ENCODE measurements at regions not wholly inside any gene's neighbourhood (a gene's known extent, or its start where the extent isn't known, plus 50 kb on each side); places are given as distances from the start of the nearest gene placed in this dataset.
"Not testable (repeated sequence)": the region's sequence is repeated elsewhere in the genome, so short reads cannot be mapped to it uniquely, and the experiment has no call there.

DNA sequence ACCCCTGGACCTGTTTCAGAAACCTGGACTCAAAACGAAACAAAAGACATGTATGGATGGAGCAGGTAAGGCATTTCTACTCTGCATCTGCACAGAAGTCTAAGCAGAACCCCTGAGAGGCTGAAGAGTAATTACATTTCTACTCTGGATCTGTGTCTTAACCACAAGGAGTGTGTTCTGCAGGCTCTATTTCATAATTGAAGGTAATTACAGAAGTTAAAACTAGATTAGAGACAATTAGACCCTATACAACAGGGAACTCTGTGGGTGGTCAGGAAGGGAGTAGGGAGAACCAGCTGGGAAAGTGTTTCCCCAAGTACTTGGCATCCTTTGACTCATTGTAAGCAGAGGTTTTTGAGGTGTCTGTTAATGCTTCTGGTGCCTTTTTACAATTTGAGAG lies 69.8 kb downstream of the IGSF1 start:
- H3K27me3 ChIP-seq (ENCODE audit: insufficient read depth, low read length), result no peaks in the 10 kb centered on the region
- H3K4me1 ChIP-seq (ENCODE audit: insufficient read depth, low read length), result peaks cover 8% of the 10 kb centered on the region; the same call in 1 of the 2 replicates
- no peak overlapping the region for H3K9ac ChIP-seq (ENCODE audit: low read depth, low read length)
- WGBS, result 86% methylated on average over 1 of the region's 1 CpG
- H3K36me3 ChIP-seq (ENCODE audit: insufficient read depth, low read length), result no peaks in the 10 kb centered on the region
- H3K9me3 ChIP-seq (ENCODE audit: insufficient read depth, low read depth, low read length), result no peaks in the 10 kb centered on the region
- H3K4me3 ChIP-seq (ENCODE audit: low read length), result no peak overlapping the region
- no peak overlapping the region for H3K27ac ChIP-seq (ENCODE audit: low read depth, low read length)

- no peak overlapping the region for H3K27ac ChIP-seq (ENCODE audit: low read depth, low read length)
- H3K27me3 ChIP-seq (ENCODE audit: insufficient read depth, low read length), result no peaks in the 10 kb centered on the region
- H3K9me3 ChIP-seq (ENCODE audit: insufficient read depth, low read depth, low read length), result no peaks in the 10 kb centered on the region
- peaks cover 13% of the 10 kb centered on the region for H3K4me1 ChIP-seq (ENCODE audit: insufficient read depth, low read length)
- no peak overlapping the region for H3K4me3 ChIP-seq (ENCODE audit: low read length)
- H3K36me3 ChIP-seq (ENCODE audit: insufficient read depth, low read length), result no peaks in the 10 kb centered on the region
- 83% methylated on average over 5 of the region's 5 CpGs for WGBS
- no peak overlapping the region for H3K9ac ChIP-seq (ENCODE audit: low read depth, low read length)
Measured at GRCh38 chrX:131217989-131218388, 71.1 kb downstream of the IGSF1 start.

DNA sequence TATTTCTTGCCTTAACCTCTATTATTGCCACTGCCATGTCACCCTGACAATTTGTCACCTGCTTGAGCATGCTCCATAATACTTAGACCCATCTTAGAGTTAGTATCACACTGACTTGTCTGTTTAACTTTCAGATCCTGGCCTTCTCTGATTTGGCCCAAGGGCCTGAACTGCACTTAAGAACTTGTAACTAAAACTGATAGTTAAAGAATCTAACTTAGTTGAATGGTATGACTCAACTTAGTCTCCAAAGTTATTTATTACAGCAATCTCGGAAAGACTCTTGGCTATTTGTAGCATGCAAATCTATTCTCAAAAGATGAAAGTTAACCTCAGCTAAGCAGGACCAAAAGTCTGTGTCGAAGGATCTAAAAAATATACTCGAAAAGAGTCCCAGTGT lies 72.3 kb downstream of the IGSF1 start:
- no peaks in the 10 kb centered on the region for H3K9me3 ChIP-seq (ENCODE audit: insufficient read depth, low read depth, low read length)
- no peaks in the 10 kb centered on the region for H3K27me3 ChIP-seq (ENCODE audit: insufficient read depth, low read length)
- H3K36me3 ChIP-seq (ENCODE audit: insufficient read depth, low read length), result no peaks in the 10 kb centered on the region
- WGBS, result 98% methylated on average over 3 of the region's 3 CpGs
- H3K27ac ChIP-seq (ENCODE audit: low read depth, low read length), result no peak overlapping the region
- no peak overlapping the region for H3K9ac ChIP-seq (ENCODE audit: low read depth, low read length)
- H3K4me1 ChIP-seq (ENCODE audit: insufficient read depth, low read length), result peaks cover 13% of the 10 kb centered on the region
- no peak overlapping the region for H3K4me3 ChIP-seq (ENCODE audit: low read length)

DNA sequence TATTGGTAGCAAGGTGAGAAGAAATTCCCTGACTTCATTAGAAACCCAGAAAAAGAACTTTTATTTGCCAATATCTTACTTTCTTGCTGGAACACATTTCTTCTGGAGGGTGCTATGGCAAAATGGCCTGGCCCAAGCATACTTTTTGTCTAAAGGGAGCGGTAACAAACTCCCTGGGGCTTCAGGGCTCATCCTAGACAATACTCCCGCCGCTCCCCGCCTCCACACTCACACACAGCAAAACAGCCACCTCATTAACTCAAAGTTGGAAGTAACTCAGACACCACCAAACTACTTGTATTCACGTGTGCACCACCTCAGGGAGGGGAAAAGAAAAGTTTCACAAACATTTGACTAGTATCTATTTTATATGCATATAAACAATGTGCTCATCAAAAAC lies 75.7 kb downstream of the IGSF1 start:
- no peak overlapping the region; the same call in 1 of the 2 replicates for H3K27ac ChIP-seq (ENCODE audit: low read depth, low read length)
- no peaks in the 10 kb centered on the region for H3K36me3 ChIP-seq (ENCODE audit: insufficient read depth, low read length)
- no peaks in the 10 kb centered on the region for H3K9me3 ChIP-seq (ENCODE audit: insufficient read depth, low read depth, low read length)
- no peak overlapping the region for H3K9ac ChIP-seq (ENCODE audit: low read depth, low read length)
- H3K27me3 ChIP-seq (ENCODE audit: insufficient read depth, low read length), result no peaks in the 10 kb centered on the region
- H3K4me1 ChIP-seq (ENCODE audit: insufficient read depth, low read length), result peaks cover 13% of the 10 kb centered on the region
- no peak overlapping the region for H3K4me3 ChIP-seq (ENCODE audit: low read length)
- 6% methylated on average over 4 of the region's 5 CpGs for WGBS

DNA sequence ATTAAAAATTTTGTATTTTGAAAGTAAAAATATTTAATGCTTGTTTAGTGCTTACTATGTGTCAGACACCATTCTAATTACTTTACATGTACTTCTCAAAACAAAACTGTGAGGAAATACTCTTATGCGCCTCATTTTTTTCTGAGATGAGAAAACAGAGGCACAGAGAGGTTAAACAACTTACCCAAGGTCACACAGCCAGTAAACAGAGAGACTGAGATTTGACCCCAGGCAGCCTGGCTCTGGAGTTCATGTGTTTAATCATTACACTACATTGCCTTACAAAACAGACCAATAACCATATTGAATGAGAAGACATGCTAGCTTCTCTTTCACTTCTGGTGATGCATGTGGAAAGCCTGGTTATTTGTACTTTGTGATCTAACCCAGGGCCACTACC lies 86.3 kb downstream of the IGSF1 start:
- 93% methylated on average over 1 of the region's 1 CpG for WGBS
- Histone ChIP-seq H3K4me1 (ENCODE audit: insufficient read depth, low read length) (peaks cover under 1% of the 10 kb centered on the region), H3K36me3 (ENCODE audit: insufficient read depth, low read length) (no peaks in the 10 kb centered on the region), H3K4me3 (ENCODE audit: low read length) (no peak overlapping the region), H3K9me3 (ENCODE audit: insufficient read depth, low read depth, low read length) (no peaks in the 10 kb centered on the region), H3K27ac (ENCODE audit: low read depth, low read length) (no peak overlapping the region), H3K9ac (ENCODE audit: low read depth, low read length) (no peak overlapping the region), H3K27me3 (ENCODE audit: insufficient read depth, low read length) (no peaks in the 10 kb centered on the region)

- Histone ChIP-seq H3K27me3 (ENCODE audit: insufficient read depth, low read length) (no peaks in the 10 kb centered on the region), H3K9ac (ENCODE audit: low read depth, low read length) (no peak overlapping the region), H3K9me3 (ENCODE audit: insufficient read depth, low read depth, low read length) (no peaks in the 10 kb centered on the region), H3K4me3 (ENCODE audit: low read length) (no peak overlapping the region), H3K4me1 (ENCODE audit: insufficient read depth, low read length) (peaks cover 8% of the 10 kb centered on the region), H3K36me3 (ENCODE audit: insufficient read depth, low read length) (no peaks in the 10 kb centered on the region), H3K27ac (ENCODE audit: low read depth, low read length) (no peak overlapping the region)
- 100% methylated on average over 1 of the region's 1 CpG for WGBS
Measured at GRCh38 chrX:131201986-131202385, 87.1 kb downstream of the IGSF1 start.

DNA sequence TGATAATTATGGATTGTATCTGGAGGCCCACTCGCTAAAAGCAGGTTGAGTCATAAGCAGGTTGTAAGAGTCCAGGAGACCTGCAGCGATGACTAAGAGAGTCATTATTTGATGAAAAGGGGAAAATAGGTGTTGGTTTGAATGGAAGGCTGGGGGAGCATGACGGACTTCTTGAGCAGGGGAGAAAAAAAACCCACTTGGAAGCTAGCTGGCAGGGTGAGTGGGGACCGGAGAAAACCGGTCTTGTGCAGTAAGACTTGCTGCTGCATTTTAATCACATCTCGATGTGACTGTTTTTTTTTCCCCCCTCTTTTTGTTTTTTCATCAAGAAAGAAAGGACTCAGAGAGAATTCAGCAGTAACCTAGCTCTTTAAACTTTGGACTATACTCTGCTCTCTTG lies 90.0 kb downstream of the IGSF1 start:
- Histone ChIP-seq H3K4me3 (ENCODE audit: low read length) (no peak overlapping the region), H3K36me3 (ENCODE audit: insufficient read depth, low read length) (no peaks in the 10 kb centered on the region), H3K9ac (ENCODE audit: low read depth, low read length) (no peak overlapping the region), H3K4me1 (ENCODE audit: insufficient read depth, low read length) (peaks cover 8% of the 10 kb centered on the region), H3K27ac (ENCODE audit: low read depth, low read length) (no peak overlapping the region), H3K9me3 (ENCODE audit: insufficient read depth, low read depth, low read length) (no peaks in the 10 kb centered on the region), H3K27me3 (ENCODE audit: insufficient read depth, low read length) (no peaks in the 10 kb centered on the region)
- WGBS, result 72% methylated on average over 6 of the region's 6 CpGs

DNA sequence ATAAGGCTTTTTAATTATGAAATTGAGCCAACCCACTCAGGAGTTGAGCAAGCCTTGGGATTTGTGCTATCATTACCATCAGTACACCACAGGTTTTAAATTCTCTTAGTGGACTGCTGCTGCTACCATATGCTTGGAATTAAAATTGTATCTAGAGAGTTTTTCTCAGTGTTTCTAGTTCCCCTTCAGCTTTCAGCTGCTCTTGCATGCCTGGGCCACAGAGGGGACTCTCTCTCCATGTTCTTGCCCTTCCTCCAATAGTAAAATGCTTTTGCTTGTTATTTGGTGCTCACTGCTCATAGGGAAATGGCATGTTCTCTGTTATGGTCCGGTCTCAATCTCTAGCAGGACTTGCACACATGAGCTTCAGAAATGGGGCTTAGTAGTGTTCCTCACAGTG lies 101.9 kb downstream of the IGSF1 start:
- Histone ChIP-seq H3K9ac (ENCODE audit: low read depth, low read length) (no peak overlapping the region), H3K27me3 (ENCODE audit: insufficient read depth, low read length) (no peaks in the 10 kb centered on the region), H3K4me3 (ENCODE audit: low read length) (no peak overlapping the region), H3K36me3 (ENCODE audit: insufficient read depth, low read length) (no peaks in the 10 kb centered on the region), H3K4me1 (ENCODE audit: insufficient read depth, low read length) (0 out of 2 replicates have a peak, but pooled peaks cover 6% of the 10 kb centered on the region), H3K9me3 (ENCODE audit: insufficient read depth, low read depth, low read length) (no peaks in the 10 kb centered on the region), H3K27ac (ENCODE audit: low read depth, low read length) (no peak overlapping the region)
- WGBS, result 62% methylated on average over 1 of the region's 1 CpG

DNA sequence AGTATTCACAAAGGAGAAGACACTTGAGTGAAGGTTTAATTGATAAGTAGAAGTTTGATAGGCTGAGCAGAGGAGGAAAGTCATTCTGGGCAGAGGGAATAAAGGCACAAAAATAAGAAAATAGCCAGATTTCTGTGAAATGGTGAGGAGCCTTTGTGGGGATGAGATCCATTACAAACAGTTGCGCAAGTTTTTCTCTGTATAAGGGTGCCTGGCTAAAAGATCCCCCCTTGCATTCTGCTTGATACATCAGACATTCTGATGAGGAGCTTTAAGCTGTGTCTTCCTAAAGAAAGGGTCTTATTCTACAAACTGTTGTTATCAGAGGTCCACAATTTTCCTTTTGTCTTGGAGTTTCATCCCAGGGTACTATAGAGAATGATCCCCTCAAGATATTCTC lies 112.0 kb downstream of the ARHGAP36 start:
- Histone ChIP-seq H3K36me3 (ENCODE audit: insufficient read depth, low read length) (no peaks in the 10 kb centered on the region), H3K9ac (ENCODE audit: low read depth, low read length) (no peak overlapping the region), H3K27me3 (ENCODE audit: insufficient read depth, low read length) (no peaks in the 10 kb centered on the region), H3K4me3 (ENCODE audit: low read length) (no peak overlapping the region), H3K9me3 (ENCODE audit: insufficient read depth, low read depth, low read length) (no peaks in the 10 kb centered on the region), H3K4me1 (ENCODE audit: insufficient read depth, low read length) (no peaks in the 10 kb centered on the region), H3K27ac (ENCODE audit: low read depth, low read length) (no peak overlapping the region)
- 88% methylated on average over 1 of the region's 1 CpG for WGBS

GRCh38 chrX:131163645-131164044 lies 105.5 kb downstream of the ARHGAP36 start:
- WGBS, result 94% methylated on average over 4 of the region's 4 CpGs
- H3K9me3 ChIP-seq (ENCODE audit: insufficient read depth, low read depth, low read length); H3K9ac ChIP-seq (ENCODE audit: low read depth, low read length); H3K4me3 ChIP-seq (ENCODE audit: low read length); H3K4me1 ChIP-seq (ENCODE audit: insufficient read depth, low read length); H3K27ac ChIP-seq (ENCODE audit: low read depth, low read length); H3K36me3 ChIP-seq (ENCODE audit: insufficient read depth, low read length); H3K27me3 ChIP-seq (ENCODE audit: insufficient read depth, low read length): not testable (repeated sequence)

DNA sequence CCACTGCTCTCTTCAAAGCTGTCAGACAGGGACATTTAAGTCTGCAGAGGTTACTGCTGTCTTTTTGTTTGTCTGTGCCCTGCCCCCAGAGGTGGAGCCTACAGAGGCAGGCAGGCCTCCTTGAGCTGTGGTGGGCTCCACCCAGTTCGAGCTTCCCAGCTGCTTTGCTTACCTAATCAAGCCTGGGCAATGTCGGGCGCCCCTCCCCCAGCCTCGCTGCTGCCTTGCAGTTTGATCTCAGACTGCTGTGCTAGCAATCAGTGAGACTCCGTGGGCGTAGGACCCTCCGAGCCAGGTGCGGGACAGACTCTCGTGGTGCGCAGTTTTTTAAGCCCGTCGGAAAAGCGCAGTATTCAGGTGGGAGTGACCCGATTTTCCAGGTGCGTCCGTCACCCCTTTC lies 99.5 kb downstream of the ARHGAP36 start:
- WGBS, result under 1% methylated on average over 13 of the region's 16 CpGs
- not testable (repeated sequence) for H3K9me3 ChIP-seq (ENCODE audit: insufficient read depth, low read depth, low read length); H3K27ac ChIP-seq (ENCODE audit: low read depth, low read length); H3K36me3 ChIP-seq (ENCODE audit: insufficient read depth, low read length); H3K27me3 ChIP-seq (ENCODE audit: insufficient read depth, low read length); H3K4me1 ChIP-seq (ENCODE audit: insufficient read depth, low read length); H3K9ac ChIP-seq (ENCODE audit: low read depth, low read length)
- peak overlapping the region; percentile 53 for H3K4me3 ChIP-seq (ENCODE audit: low read length)

DNA sequence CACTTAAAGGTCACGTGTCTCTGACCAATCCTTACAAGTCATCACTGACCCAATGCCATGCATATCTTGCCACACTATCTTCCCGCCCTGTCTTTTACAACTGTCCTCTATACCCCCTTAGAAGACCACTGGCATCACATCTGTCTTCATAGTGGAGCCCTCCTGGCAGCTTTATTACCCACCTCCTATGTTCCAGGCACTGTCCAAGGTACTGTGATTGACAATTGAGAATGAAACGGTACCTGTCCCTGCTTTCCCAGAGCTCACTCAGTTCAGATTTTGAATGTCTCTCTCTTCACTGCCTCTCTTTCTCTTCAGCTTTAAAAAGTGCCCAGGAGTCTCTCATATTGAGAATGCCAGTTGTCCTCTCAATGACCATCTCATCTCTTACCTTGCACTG lies 88.6 kb downstream of the ARHGAP36 start:
- no peak overlapping the region for H3K27ac ChIP-seq (ENCODE audit: low read depth, low read length)
- H3K36me3 ChIP-seq (ENCODE audit: insufficient read depth, low read length), result no peaks in the 10 kb centered on the region
- no peaks in the 10 kb centered on the region for H3K27me3 ChIP-seq (ENCODE audit: insufficient read depth, low read length)
- H3K9ac ChIP-seq (ENCODE audit: low read depth, low read length), result no peak overlapping the region
- H3K4me3 ChIP-seq (ENCODE audit: low read length), result no peak overlapping the region
- H3K9me3 ChIP-seq (ENCODE audit: insufficient read depth, low read depth, low read length), result no peaks in the 10 kb centered on the region
- WGBS, result 62% methylated on average over 3 of the region's 3 CpGs
- H3K4me1 ChIP-seq (ENCODE audit: insufficient read depth, low read length), result no peaks in the 10 kb centered on the region

Measured in HUES64 (cell line).